Loucy (cell line): ENCODE measurements at regions not wholly inside any gene's neighbourhood (a gene's known extent, or its start where the extent isn't known, plus 50 kb on each side); places are given as distances from the start of the nearest gene placed in this dataset.

Source experiments
- CTCF ChIP-seq: fragments of 200-600 bp; sonication (generic); conservative IDR thresholded peaks from 2 replicates; pipeline ENCODE4 v1.5.1; 2014; ENCODE audit warnings: mild to moderate bottlenecking, antibody characterized with exemption, low read length
- EZH2phosphoT487 ChIP-seq: fragments of 200-600 bp; IDR thresholded peaks from 2 replicates; pipeline ENCODE4 v1.6.1; 2018; ENCODE audit warnings: antibody characterized with exemption, mild to moderate bottlenecking, moderate library complexity, borderline replicate concordance

DNA sequence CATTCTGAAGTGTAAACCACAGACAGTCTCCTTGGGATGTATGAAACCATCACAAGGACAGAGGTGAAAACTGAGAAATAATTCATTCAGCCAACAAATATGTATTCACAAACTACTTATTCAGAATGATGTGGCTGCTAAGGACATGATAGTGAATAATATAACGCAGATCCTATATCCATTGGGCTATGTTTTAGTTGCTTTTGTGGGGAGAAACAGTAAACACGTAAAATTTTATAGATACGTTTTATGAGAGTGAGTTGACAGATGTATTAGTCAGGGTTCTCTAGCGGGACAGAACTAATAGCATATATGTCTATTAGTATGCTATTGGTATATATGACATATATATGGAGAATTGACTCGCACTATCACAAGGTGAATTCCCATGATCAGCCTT lies 402.5 kb downstream of the RFPL4B start:
- TF ChIP-seq CTCF (no peak), EZH2phosphoT487 (no peak)
